ENCODE measurements at regions not wholly inside any gene's neighbourhood (a gene's known extent, or its start where the extent isn't known, plus 50 kb on each side); places are given as distances from the start of the nearest gene placed in this dataset.

DNA sequence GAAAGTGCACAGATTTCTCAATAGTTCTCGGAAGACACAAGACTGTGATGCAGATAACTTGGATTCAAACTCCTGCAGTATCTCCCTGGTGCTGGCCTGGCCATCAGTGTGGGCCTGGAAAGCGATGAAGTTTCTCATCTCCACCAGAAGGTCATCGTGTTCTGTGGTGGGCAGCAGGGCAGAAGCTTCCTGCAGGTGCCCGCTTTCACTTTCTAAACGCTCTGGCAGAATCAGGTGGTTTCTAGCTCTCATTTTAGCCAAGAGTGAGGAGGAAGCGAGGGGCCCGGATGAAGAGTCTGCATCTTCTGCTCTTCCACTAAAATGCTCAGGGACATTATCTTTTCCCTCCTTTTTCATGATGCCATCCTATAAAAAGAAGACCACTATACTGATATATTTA lies 63.0 kb upstream of the DRGX start:
- TF ChIP-seq, protein P1, sequence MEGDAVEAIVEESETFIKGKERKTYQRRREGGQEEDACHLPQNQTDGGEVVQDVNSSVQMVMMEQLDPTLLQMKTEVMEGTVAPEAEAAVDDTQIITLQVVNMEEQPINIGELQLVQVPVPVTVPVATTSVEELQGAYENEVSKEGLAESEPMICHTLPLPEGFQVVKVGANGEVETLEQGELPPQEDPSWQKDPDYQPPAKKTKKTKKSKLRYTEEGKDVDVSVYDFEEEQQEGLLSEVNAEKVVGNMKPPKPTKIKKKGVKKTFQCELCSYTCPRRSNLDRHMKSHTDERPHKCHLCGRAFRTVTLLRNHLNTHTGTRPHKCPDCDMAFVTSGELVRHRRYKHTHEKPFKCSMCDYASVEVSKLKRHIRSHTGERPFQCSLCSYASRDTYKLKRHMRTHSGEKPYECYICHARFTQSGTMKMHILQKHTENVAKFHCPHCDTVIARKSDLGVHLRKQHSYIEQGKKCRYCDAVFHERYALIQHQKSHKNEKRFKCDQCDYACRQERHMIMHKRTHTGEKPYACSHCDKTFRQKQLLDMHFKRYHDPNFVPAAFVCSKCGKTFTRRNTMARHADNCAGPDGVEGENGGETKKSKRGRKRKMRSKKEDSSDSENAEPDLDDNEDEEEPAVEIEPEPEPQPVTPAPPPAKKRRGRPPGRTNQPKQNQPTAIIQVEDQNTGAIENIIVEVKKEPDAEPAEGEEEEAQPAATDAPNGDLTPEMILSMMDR (conservative IDR thresholded peaks at IDR 0.05 in 1 of 2, IDR thresholded peaks at IDR 0.05 in 1 of 2; ENCODE audit: low read depth in 1 of 2, low read length in 2 of 2): no peak
- no peak for TF ChIP-seq EZH2 (IDR thresholded peaks at IDR 0.05; ENCODE audit: low read length, missing control alignments)

Measured in fibroblast of lung (primary cell).